ENCODE measurements at regions not wholly inside any gene's neighbourhood (a gene's known extent, or its start where the extent isn't known, plus 50 kb on each side); places are given as distances from the start of the nearest gene placed in this dataset.
"Not testable (repeated sequence)": the region's sequence is repeated elsewhere in the genome, so short reads cannot be mapped to it uniquely, and the experiment has no call there.

GRCh38 chr3:163773136-163773535, 1305.2 kb downstream of the SI start:
- DNase-seq = no peak

- no peak for DNase-seq
Observed at GRCh38 chr3:163768048-163768447, 1310.2 kb downstream of the SI start.

- DNase-seq = no peak
Observed at GRCh38 chr3:163766112-163766511, 1312.2 kb downstream of the SI start.

- DNase-seq = no peak
Observed at GRCh38 chr3:163753033-163753432, 1325.3 kb downstream of the SI start.

- DNase-seq = no peak
Observed at GRCh38 chr3:163745204-163745603, 1333.1 kb downstream of the SI start.

- DNase-seq = no peak
Observed at GRCh38 chr3:163735394-163735793, 1342.9 kb downstream of the SI start.

- no peak for DNase-seq
Observed at GRCh38 chr3:163730684-163731083, 1347.6 kb downstream of the SI start.

GRCh38 chr3:163726125-163726524, 1352.2 kb downstream of the SI start:
- no peak for DNase-seq

GRCh38 chr3:163722405-163722804, 1355.9 kb downstream of the SI start:
- DNase-seq = no peak

GRCh38 chr3:163721596-163721995, 1356.7 kb downstream of the SI start:
- DNase-seq = no peak

GRCh38 chr3:163717377-163717776, 1360.9 kb downstream of the SI start:
- DNase-seq = no peak

GRCh38 chr3:163708428-163708827, 1369.9 kb downstream of the SI start:
- DNase-seq = no peak

- DNase-seq = no peak
Observed at GRCh38 chr3:163707659-163708058, 1370.6 kb downstream of the SI start.

GRCh38 chr3:163698221-163698620, 1380.1 kb downstream of the SI start:
- DNase-seq = not testable (repeated sequence)

- DNase-seq = no peak
Observed at GRCh38 chr3:163692494-163692893, 1385.8 kb downstream of the SI start.

GRCh38 chr3:163684651-163685050, 1393.6 kb downstream of the SI start:
- no peak for DNase-seq

GRCh38 chr3:163672954-163673353, 1405.3 kb downstream of the SI start:
- DNase-seq = no peak

GRCh38 chr3:163671201-163671600, 1407.1 kb downstream of the SI start:
- DNase-seq = no peak

- no peak for DNase-seq
Observed at GRCh38 chr3:163664466-163664865, 1413.8 kb downstream of the SI start.

- no peak for DNase-seq
Observed at GRCh38 chr3:163657088-163657487, 1421.2 kb downstream of the SI start.

- DNase-seq = no peak
Observed at GRCh38 chr3:163655021-163655420, 1423.3 kb downstream of the SI start.

GRCh38 chr3:163644172-163644571, 1434.1 kb downstream of the SI start:
- DNase-seq = no peak

- DNase-seq = no peak
Observed at GRCh38 chr3:163632722-163633121, 1445.6 kb downstream of the SI start.

GRCh38 chr3:163626753-163627152, 1451.5 kb downstream of the SI start:
- DNase-seq = no peak

GRCh38 chr3:163622384-163622783, 1455.9 kb downstream of the SI start:
- no peak for DNase-seq

GRCh38 chr3:163614886-163615285, 1463.4 kb downstream of the SI start:
- DNase-seq = no peak

Measured in right hindlimb (tissue), 1 donor.